Transverse colon (tissue), 3 donors: ENCODE measurements at regions not wholly inside any gene's neighbourhood (a gene's known extent, or its start where the extent isn't known, plus 50 kb on each side); places are given as distances from the start of the nearest gene placed in this dataset.

ENCODE experiments used
- POLR2A ChIP-seq: fragments of 450-650 bp; IDR thresholded peaks from one replicate; pipeline ENCODE4 v1.6.1; 2016; ENCODE audit warnings: antibody characterized with exemption, mild to moderate bottlenecking, moderate library complexity
- POLR2AphosphoS5 ChIP-seq, 3 donors: sonication (generic); formaldehyde crosslinking; IDR thresholded peaks; one replicate each; pipeline ENCODE4 v1.6.1; 2016; ENCODE audit warnings: antibody characterized with exemption in 3 of 3

DNA sequence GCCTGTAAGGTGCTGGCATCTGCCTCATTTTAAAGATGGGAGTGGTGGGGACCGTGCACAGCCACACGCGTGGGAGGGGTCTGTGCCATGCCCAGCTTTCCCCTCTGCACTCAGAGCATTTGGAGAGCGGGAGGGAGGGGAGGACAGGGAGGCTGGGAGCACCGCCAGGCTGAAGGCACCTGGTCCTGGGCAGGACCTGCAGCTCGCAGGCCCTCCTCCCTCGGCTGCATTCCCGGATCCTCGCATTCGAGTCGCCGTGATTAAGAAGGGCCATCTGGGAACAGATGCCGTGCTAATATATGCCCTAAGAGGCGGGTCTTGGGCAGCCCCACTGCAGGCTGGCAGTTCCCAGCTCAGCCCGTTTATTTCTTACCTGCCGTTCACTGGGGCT, 84.0 kb downstream of the PTGR3 start:
- TF ChIP-seq POLR2AphosphoS5 (IDR thresholded peaks at IDR 0.05) (no peak), POLR2A (no peak)
